ENCODE measurements at regions not wholly inside any gene's neighbourhood (a gene's known extent, or its start where the extent isn't known, plus 50 kb on each side); places are given as distances from the start of the nearest gene placed in this dataset.

DNA sequence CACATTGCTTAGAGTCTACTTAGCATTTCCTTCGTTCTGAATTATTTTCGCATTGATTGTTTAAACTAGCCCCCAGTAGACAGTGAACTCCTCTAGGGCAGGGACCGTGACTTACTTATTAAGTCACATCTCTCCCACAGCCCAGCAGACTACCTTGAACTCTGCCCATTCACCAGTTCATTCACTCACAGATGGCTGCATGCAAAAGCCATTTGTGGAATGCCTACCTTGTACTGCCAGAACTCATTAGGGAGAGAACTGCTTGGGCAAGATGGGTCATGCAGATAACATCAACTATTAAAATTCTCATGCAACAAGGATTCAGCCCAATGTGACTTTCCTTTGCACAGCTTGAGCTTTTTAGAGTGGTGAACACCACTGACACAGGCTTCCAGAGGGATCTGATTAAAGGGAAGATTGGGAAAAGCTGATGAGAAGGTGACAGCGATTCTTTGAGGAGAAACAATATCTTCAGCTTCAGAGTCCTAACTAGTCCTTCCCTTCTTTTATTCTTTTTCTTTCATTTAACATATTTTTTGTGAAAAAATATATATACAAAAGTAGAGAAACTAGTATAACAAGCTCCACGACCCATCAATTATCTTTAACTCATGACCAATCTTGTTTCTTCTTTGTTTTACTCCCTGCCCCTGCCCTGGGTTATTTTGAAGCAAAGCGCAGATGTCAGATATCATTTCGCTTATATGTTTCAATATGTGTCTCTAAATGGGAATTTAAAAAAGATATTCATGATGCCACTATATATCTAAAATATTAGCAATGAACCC, 273.9 kb downstream of the CDC5L start:
- Histone ChIP-seq H3K4me1 (peaks cover 0 to 7% of the 10 kb centered on the region in 2 donors), H3K36me3 (no peaks in the 10 kb centered on the region), H3K27me3 (no peaks in the 10 kb centered on the region), H3K4me3 (no peak overlapping the region), H3K9me3 (no peaks in the 10 kb centered on the region), H3K27ac (no peak overlapping the region)
- DNase-seq (no peak), ATAC-seq (no peak)
- intact Hi-C loops (cut with DNase I), result no loop called here
- TF ChIP-seq, protein P1, sequence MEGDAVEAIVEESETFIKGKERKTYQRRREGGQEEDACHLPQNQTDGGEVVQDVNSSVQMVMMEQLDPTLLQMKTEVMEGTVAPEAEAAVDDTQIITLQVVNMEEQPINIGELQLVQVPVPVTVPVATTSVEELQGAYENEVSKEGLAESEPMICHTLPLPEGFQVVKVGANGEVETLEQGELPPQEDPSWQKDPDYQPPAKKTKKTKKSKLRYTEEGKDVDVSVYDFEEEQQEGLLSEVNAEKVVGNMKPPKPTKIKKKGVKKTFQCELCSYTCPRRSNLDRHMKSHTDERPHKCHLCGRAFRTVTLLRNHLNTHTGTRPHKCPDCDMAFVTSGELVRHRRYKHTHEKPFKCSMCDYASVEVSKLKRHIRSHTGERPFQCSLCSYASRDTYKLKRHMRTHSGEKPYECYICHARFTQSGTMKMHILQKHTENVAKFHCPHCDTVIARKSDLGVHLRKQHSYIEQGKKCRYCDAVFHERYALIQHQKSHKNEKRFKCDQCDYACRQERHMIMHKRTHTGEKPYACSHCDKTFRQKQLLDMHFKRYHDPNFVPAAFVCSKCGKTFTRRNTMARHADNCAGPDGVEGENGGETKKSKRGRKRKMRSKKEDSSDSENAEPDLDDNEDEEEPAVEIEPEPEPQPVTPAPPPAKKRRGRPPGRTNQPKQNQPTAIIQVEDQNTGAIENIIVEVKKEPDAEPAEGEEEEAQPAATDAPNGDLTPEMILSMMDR (IDR thresholded peaks at IDR 0.05), result no peak

DNA sequence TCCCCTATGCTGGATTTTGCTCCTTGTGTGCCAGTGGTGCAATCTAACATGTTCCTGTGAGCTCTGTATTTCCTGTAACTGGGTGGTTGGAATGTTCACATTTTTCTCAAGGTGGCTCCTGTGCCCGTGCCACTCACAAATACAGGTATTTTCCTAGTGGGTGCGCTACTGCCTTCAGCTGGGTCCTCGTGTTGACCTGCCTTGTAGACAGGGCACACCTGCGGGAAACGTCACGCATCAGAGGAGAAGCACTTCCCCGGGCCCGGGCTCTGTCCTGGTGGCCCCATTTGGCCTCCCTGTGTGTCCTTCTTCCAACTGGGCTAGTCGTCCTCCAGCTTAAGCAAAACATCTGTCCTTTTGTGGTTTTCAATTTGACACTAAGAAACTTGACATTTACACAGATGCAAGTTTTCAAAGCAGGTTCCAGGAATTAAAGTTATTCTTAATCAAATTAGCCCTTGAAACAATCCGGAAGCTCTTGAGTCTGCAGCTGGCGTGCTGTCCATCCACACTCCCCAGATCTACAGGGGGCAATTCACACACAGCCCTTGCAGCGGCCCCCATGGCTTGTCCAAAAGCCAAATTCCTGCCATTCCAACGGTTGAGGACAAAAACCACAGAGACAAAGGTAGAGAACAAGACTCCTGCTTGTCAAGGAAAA, 275.1 kb downstream of the CDC5L start:
- Histone ChIP-seq H3K4me3 (no peak overlapping the region), H3K4me1 (peaks cover 0 to 7% of the 10 kb centered on the region in 2 donors), H3K27ac (no peak overlapping the region), H3K36me3 (no peaks in the 10 kb centered on the region), H3K9me3 (no peaks in the 10 kb centered on the region), H3K27me3 (no peaks in the 10 kb centered on the region)
- ATAC-seq (peak; percentile 45), DNase-seq (no peak)
- TF ChIP-seq, protein P1 (IDR thresholded peaks at IDR 0.05), result no peak
- intact Hi-C loops (cut with DNase I), result no loop called here

DNA sequence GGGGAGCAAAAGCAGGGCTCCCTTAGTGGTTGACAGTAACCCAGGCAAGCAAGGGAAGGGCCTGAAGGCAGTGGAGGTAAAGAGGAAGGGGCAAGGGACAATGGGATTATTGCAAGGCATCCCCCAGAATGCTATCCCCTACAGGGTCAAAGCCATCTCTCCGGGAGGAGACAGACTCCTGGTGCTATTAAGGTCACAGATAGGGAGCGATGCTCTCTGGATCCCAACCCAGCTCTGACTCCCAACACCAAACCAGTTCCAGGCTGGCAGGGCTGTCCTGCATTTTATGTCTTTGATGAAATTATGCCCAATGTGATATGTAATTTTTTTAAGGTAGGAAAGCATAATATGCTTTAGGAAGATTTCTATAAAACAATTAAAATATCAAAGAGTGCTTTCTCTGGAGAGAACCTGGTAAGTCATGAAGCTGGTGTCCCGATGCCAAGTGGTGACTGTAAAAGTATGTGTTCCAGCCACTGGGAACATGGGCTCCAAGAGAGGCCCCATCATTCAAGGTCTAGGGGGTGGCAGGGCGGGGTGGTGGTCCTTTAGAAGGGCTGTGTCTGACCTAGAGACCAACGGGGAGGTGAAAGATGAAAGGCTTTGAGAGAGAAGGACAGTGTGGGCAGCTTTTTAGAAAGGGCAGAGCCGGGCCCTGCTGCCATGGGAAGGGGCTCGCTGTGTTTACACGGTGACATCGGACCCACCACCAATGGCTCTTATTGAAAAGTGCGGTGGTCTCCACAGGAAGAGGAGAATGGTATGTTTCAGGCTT, 276.5 kb downstream of the CDC5L start:
- TF ChIP-seq, protein P1 (IDR thresholded peaks at IDR 0.05), result no peak
- intact Hi-C loops (cut with DNase I), result no loop called here
- no peak for ATAC-seq
- no peaks in the 10 kb centered on the region for H3K36me3 ChIP-seq
- no peak overlapping the region for H3K27ac ChIP-seq
- no peaks in the 10 kb centered on the region for H3K27me3 ChIP-seq
- peaks cover 0 to 7% of the 10 kb centered on the region in 2 donors for H3K4me1 ChIP-seq
- DNase-seq, result no peak
- no peaks in the 10 kb centered on the region for H3K9me3 ChIP-seq
- H3K4me3 ChIP-seq, result no peak overlapping the region

DNA sequence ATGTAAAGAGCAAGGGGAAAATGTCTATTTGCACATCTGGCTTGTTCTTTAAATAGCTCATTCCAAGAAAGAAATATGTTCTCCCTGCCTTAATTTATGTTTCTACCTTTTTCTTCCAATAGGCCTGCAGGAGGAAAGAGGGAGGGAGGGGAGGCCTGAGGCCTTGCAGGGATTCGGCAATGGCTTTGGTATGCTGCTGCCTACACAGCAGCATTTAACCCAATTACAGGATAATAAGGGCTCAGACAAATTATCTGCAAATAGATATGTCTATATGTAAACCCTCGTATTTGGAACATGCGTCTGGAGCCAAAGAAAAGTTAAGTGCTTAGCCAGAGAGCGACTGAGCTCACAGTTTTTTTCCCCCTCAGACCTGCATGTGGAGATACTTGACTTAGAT, 277.2 kb downstream of the CDC5L start:
- Histone ChIP-seq H3K36me3 (no peaks in the 10 kb centered on the region), H3K27me3 (no peaks in the 10 kb centered on the region), H3K4me1 (peaks cover 0 to 7% of the 10 kb centered on the region in 2 donors), H3K4me3 (no peak overlapping the region), H3K27ac (no peak overlapping the region), H3K9me3 (no peaks in the 10 kb centered on the region)
- TF ChIP-seq, protein P1 (IDR thresholded peaks at IDR 0.05), result no peak
- DNase-seq (no peak), ATAC-seq (no peak)
- intact Hi-C loops (cut with DNase I), result no loop called here

DNA sequence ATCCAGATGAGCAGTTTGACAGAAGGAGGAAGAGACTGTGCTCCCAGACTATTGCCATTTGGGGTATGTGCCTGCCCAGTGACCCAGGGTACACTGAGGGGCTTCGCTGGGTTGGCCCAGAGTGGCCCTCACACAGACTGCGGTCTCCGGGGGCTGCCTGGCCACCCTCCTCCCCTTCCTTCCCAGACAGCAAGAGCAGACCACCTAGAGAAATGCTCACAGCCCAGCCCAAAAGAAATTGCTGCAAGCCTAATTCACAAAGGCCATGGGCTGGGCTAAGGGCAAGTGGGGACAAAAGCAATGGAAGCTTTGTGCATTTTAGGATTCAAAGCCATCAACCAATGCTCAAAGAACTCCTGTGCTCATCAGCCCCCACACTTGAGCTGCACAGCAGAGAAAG, 277.6 kb downstream of the CDC5L start:
- ATAC-seq (no peak), DNase-seq (no peak)
- TF ChIP-seq, protein P1 (IDR thresholded peaks at IDR 0.05), result no peak
- intact Hi-C loops (cut with DNase I), result no loop called here
- Histone ChIP-seq H3K4me3 (no peak overlapping the region), H3K36me3 (no peaks in the 10 kb centered on the region), H3K4me1 (peaks cover 0 to 7% of the 10 kb centered on the region in 2 donors), H3K27ac (no peak overlapping the region), H3K9me3 (no peaks in the 10 kb centered on the region), H3K27me3 (no peaks in the 10 kb centered on the region)
